GM12865 (cell line): ENCODE measurements at regions not wholly inside any gene's neighbourhood (a gene's known extent, or its start where the extent isn't known, plus 50 kb on each side); places are given as distances from the start of the nearest gene placed in this dataset.
"Not testable (repeated sequence)": the region's sequence is repeated elsewhere in the genome, so short reads cannot be mapped to it uniquely, and the experiment has no call there.

Experiments used
- DNase-seq: peaks from one replicate; pipeline ENCODE4 v3.0.0; 2010; ENCODE audit warnings: low read depth
- H3K4me3 ChIP-seq: 2 replicates; pipeline ENCODE4 v1.5.1; 2011; ENCODE audit warnings: mild to moderate bottlenecking, low read depth, low read length, control low read depth
- TF ChIP-seq, protein P1 (sequence below): IDR thresholded peaks from 2 replicates; pipeline ENCODE4 v1.5.1; 2011; ENCODE audit warnings: low read length, control low read depth, low read depth, inconsistent platforms; ENCODE audit not compliant: insufficient read depth; ENCODE audit errors: missing control alignments

DNA sequence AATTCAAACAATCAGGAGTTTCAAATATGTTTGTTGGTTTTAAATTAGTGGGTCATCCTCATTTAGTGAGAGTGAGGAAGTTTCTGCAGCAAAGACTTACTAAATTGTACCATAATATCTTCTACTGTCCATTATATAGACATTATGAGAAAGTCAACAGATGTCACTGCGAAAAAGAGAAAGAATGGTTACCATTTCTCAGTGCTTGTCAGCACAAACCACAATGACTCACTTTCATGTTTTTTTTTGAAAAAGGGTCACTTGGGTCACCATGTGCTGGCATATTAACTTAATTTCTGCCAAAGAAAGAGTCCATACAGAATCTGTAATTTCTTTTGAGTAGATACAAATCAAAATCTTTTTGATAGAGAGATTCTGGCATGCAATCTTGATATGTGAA is 924.6 kb upstream of the FAT3 start:
- peak; percentile 24 for DNase-seq
- H3K4me3 ChIP-seq: no peak overlapping the region
- TF ChIP-seq, protein P1, sequence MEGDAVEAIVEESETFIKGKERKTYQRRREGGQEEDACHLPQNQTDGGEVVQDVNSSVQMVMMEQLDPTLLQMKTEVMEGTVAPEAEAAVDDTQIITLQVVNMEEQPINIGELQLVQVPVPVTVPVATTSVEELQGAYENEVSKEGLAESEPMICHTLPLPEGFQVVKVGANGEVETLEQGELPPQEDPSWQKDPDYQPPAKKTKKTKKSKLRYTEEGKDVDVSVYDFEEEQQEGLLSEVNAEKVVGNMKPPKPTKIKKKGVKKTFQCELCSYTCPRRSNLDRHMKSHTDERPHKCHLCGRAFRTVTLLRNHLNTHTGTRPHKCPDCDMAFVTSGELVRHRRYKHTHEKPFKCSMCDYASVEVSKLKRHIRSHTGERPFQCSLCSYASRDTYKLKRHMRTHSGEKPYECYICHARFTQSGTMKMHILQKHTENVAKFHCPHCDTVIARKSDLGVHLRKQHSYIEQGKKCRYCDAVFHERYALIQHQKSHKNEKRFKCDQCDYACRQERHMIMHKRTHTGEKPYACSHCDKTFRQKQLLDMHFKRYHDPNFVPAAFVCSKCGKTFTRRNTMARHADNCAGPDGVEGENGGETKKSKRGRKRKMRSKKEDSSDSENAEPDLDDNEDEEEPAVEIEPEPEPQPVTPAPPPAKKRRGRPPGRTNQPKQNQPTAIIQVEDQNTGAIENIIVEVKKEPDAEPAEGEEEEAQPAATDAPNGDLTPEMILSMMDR: no peak

GRCh38 chr11:91296629-91297028 is 928.0 kb upstream of the FAT3 start:
- TF ChIP-seq, protein P1: no peak
- H3K4me3 ChIP-seq: no peak overlapping the region
- no peak for DNase-seq

- no peak overlapping the region for H3K4me3 ChIP-seq
- DNase-seq: peak; percentile 15
Observed at GRCh38 chr11:91295591-91295990, 929.0 kb upstream of the FAT3 start.

GRCh38 chr11:91293119-91293518 is 931.5 kb upstream of the FAT3 start:
- TF ChIP-seq, protein P1: no peak
- no peak for DNase-seq
- no peak overlapping the region for H3K4me3 ChIP-seq

More at GRCh38 chr11:91295591-91295990, 929.0 kb upstream of the FAT3 start:
- TF ChIP-seq, protein P1: no peak

GRCh38 chr11:91272089-91272488 is 952.5 kb upstream of the FAT3 start:
- TF ChIP-seq, protein P1: no peak
- no peak for DNase-seq
- H3K4me3 ChIP-seq: no peak overlapping the region

GRCh38 chr11:91268512-91269295 is 955.9 kb upstream of the FAT3 start:
- not testable (repeated sequence) for DNase-seq, H3K4me3 ChIP-seq

- no peak for DNase-seq
- TF ChIP-seq, protein P1: no peak
- no peak overlapping the region for H3K4me3 ChIP-seq
Observed at GRCh38 chr11:91265946-91266345, 958.7 kb upstream of the FAT3 start.
